Adrenal gland (tissue), 5 donors: ENCODE measurements at regions not wholly inside any gene's neighbourhood (a gene's known extent, or its start where the extent isn't known, plus 50 kb on each side); places are given as distances from the start of the nearest gene placed in this dataset.

Experiments
- POLR2A ChIP-seq, 2 donors: fragments of 450-650 bp; IDR thresholded peaks; one replicate each; pipeline ENCODE4 v1.6.1; 2017; ENCODE audit warnings: antibody characterized with exemption in 2 of 2, mild to moderate bottlenecking in 2 of 2, moderate library complexity in 1 of 2
- TF ChIP-seq, protein P1 (sequence below), 6 experiments: fragments of 450-650 bp in 4 of 6; fragments of 200-600 bp in 2 of 6; sonication (generic) in 1 of 6; IDR thresholded peaks; 1 replicate in 5 of 6; 2 replicates in 1 of 6; pipeline versions ENCODE4 v1.5.1 to v1.8.0; 2016 to 2021; ENCODE audit warnings: antibody characterized with exemption in 6 of 6, mild to moderate bottlenecking in 2 of 6, moderate library complexity in 1 of 6
- donor health status: DM: no; HTN: no; CAD: no.

DNA sequence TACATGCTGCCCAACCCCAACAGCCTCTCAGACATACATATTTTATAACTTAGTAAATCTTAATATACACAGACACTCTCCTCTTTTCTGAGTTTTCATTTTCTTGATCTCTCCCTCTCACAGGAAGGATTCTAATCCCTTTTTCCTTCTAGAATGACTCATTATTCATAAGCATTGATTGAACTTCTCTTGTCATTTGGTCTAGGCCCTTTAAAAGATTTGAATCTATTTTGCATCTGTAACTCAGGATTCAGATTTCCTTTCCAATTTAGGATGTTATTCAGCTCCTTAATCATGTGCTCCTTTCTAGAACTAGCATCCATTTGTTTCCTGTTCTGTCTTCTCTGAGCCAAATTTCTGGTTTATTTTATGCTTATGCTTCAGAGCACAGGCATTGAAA lies 624.5 kb upstream of the SGO1 start:
- TF ChIP-seq, protein P1, sequence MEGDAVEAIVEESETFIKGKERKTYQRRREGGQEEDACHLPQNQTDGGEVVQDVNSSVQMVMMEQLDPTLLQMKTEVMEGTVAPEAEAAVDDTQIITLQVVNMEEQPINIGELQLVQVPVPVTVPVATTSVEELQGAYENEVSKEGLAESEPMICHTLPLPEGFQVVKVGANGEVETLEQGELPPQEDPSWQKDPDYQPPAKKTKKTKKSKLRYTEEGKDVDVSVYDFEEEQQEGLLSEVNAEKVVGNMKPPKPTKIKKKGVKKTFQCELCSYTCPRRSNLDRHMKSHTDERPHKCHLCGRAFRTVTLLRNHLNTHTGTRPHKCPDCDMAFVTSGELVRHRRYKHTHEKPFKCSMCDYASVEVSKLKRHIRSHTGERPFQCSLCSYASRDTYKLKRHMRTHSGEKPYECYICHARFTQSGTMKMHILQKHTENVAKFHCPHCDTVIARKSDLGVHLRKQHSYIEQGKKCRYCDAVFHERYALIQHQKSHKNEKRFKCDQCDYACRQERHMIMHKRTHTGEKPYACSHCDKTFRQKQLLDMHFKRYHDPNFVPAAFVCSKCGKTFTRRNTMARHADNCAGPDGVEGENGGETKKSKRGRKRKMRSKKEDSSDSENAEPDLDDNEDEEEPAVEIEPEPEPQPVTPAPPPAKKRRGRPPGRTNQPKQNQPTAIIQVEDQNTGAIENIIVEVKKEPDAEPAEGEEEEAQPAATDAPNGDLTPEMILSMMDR (IDR thresholded peaks at IDR 0.05): no peak
- TF ChIP-seq POLR2A (IDR thresholded peaks at IDR 0.05): no peak
